BLaER1 (cell line): ENCODE measurements at regions not wholly inside any gene's neighbourhood (a gene's known extent, or its start where the extent isn't known, plus 50 kb on each side); places are given as distances from the start of the nearest gene placed in this dataset.

ENCODE experiments used
- H3K27ac ChIP-seq: shearing (Covaris generic); formaldehyde crosslinking; 2 replicates; pipeline ENCODE4 v1.8.1; 2022
- H3K27me3 ChIP-seq: shearing (Covaris generic); formaldehyde crosslinking; 2 replicates; pipeline ENCODE4 v1.8.1; 2022
- H3K36me3 ChIP-seq: shearing (Covaris generic); formaldehyde crosslinking; 2 replicates; pipeline ENCODE4 v1.8.1; 2022
- H3K4me1 ChIP-seq: shearing (Covaris generic); formaldehyde crosslinking; 2 replicates; pipeline ENCODE4 v1.8.1; 2022
- H3K4me2 ChIP-seq: shearing (Covaris generic); formaldehyde crosslinking; 2 replicates; pipeline ENCODE4 v1.8.1; 2022
- H3K4me3 ChIP-seq: shearing (Covaris generic); formaldehyde crosslinking; 2 replicates; pipeline ENCODE4 v1.8.1; 2022
- H3K9ac ChIP-seq: shearing (Covaris generic); formaldehyde crosslinking; 2 replicates; pipeline ENCODE4 v1.8.1; 2022
- H3K9me3 ChIP-seq: shearing (Covaris generic); formaldehyde crosslinking; 2 replicates; pipeline ENCODE4 v1.8.1; 2022
- H4K20me1 ChIP-seq: shearing (Covaris generic); formaldehyde crosslinking; 2 replicates; pipeline ENCODE4 v1.8.1; 2022
- Cebpa-rat ChIP-seq: shearing (Covaris generic); IDR thresholded peaks from 2 replicates; pipeline ENCODE4 v1.8.1; 2022

GRCh38 chr2:107402330-107402729 is 424.4 kb upstream of the RGPD4 start:
- no peak overlapping the region for H3K4me3 ChIP-seq

DNA sequence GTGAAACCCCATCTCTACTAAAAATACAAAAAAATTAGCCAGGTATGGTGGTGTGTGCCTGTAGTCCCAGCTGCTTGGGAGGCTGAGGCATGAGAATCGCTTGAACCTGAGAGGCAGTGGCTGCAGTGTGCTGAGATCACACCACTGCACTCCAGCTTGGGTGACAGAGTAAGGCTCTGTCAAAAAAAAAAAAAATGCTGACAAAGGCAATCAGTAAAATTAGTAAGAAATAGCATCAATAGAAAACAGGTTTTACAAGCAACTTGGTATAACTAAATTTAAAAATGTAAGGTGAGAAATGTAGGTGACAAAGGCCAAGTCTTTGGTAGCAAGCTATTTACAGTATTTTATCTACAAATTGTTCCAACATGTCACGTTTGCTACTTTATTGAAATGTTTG is 421.4 kb upstream of the RGPD4 start:
- no peaks in the 10 kb centered on the region for H3K9me3 ChIP-seq
- H3K4me1 ChIP-seq: peaks cover 6% of the 10 kb centered on the region
- H4K20me1 ChIP-seq: no peaks in the 10 kb centered on the region
- H3K9ac ChIP-seq: no peak overlapping the region
- H3K27me3 ChIP-seq: no peaks in the 10 kb centered on the region
- H3K36me3 ChIP-seq: no peaks in the 10 kb centered on the region
- no peak overlapping the region for H3K4me3 ChIP-seq
- no peak overlapping the region for H3K4me2 ChIP-seq
- no peak overlapping the region for H3K27ac ChIP-seq
- no peak for TF ChIP-seq Cebpa-rat

More at GRCh38 chr2:107402330-107402729, 424.4 kb upstream of the RGPD4 start:
- H3K9me3 ChIP-seq: no peaks in the 10 kb centered on the region
- peaks cover 6% of the 10 kb centered on the region for H3K4me1 ChIP-seq
- H3K9ac ChIP-seq: no peak overlapping the region
- H3K36me3 ChIP-seq: no peaks in the 10 kb centered on the region
- no peaks in the 10 kb centered on the region for H3K27me3 ChIP-seq
- no peak overlapping the region for H3K27ac ChIP-seq
- 0 out of 2 replicates have a peak overlapping the region, but pooled peaks have one; percentile 15 for H3K4me2 ChIP-seq
- H4K20me1 ChIP-seq: no peaks in the 10 kb centered on the region
- no peak for TF ChIP-seq Cebpa-rat

DNA sequence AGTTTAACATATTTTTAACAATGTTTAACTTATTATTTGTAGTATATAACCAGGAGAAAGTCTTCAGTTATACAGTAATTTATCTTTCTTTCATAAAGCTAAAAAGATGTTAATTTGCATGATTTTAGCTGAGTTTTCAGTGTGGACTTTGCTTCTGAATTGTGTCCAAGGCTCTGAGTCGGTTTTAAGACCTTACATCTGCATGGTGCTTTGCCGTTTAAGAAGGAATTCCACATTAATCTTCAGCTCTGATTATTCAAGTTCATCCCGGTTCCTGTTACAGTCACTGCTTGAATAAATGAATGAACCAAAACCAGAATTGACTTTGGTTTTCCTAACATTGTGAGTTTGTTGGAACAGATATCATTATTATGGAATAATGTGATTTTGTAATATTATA is 419.7 kb upstream of the RGPD4 start:
- TF ChIP-seq Cebpa-rat: no peak
- Histone ChIP-seq H3K9ac (no peak overlapping the region), H3K9me3 (no peaks in the 10 kb centered on the region), H3K36me3 (no peaks in the 10 kb centered on the region), H3K4me2 (no peak overlapping the region), H3K27me3 (no peaks in the 10 kb centered on the region), H4K20me1 (no peaks in the 10 kb centered on the region), H3K4me3 (no peak overlapping the region), H3K27ac (no peak overlapping the region), H3K4me1 (peaks cover 6% of the 10 kb centered on the region)

DNA sequence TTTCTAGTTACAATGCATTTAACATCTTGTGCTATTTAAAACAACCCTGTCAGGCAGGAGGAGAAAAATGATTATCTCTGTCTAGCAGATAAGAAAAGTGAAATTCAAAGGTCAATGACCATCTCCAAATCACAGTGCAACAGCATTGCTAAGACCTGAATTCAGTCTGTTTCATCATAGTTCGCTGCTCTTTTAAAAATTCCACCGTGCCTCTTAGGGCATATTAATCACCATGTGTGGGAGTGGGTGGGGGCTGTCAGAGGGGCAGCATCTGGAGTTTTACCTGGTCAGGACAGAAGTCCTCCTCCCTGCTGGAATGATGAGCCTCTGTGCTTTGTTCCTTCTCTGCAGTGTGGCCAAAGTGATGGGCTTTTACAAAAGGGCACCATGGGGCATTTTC is 418.7 kb upstream of the RGPD4 start:
- Histone ChIP-seq H3K4me1 (no peaks in the 10 kb centered on the region), H3K4me3 (no peak overlapping the region), H3K9me3 (no peaks in the 10 kb centered on the region), H3K4me2 (no peak overlapping the region), H4K20me1 (no peaks in the 10 kb centered on the region), H3K9ac (no peak overlapping the region), H3K27ac (no peak overlapping the region), H3K27me3 (no peaks in the 10 kb centered on the region), H3K36me3 (no peaks in the 10 kb centered on the region)
- TF ChIP-seq Cebpa-rat: no peak

DNA sequence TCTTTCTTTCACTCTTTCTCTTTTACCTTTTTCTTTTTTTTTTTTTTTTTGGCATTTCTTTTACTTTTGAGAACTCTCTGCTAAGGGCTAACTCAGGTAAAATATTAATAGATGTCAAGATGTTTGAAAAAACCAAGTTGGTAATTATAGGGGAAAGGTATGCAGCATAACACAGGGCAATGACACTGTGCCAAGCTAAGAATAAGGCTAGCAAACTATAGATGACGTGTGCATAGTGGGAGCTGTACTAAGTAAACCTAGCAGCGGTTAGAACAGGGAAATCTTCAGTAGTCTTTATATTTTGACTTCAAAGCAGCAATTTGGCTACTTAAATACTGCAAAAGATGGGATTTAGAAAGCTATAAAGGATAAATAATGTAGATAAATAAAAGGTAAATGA is 415.4 kb upstream of the RGPD4 start:
- Histone ChIP-seq H3K9ac (no peak overlapping the region), H4K20me1 (no peaks in the 10 kb centered on the region), H3K27ac (no peak overlapping the region), H3K36me3 (no peaks in the 10 kb centered on the region), H3K4me1 (no peaks in the 10 kb centered on the region), H3K27me3 (no peaks in the 10 kb centered on the region), H3K4me2 (no peak overlapping the region), H3K4me3 (no peak overlapping the region), H3K9me3 (no peaks in the 10 kb centered on the region)
- TF ChIP-seq Cebpa-rat: no peak

DNA sequence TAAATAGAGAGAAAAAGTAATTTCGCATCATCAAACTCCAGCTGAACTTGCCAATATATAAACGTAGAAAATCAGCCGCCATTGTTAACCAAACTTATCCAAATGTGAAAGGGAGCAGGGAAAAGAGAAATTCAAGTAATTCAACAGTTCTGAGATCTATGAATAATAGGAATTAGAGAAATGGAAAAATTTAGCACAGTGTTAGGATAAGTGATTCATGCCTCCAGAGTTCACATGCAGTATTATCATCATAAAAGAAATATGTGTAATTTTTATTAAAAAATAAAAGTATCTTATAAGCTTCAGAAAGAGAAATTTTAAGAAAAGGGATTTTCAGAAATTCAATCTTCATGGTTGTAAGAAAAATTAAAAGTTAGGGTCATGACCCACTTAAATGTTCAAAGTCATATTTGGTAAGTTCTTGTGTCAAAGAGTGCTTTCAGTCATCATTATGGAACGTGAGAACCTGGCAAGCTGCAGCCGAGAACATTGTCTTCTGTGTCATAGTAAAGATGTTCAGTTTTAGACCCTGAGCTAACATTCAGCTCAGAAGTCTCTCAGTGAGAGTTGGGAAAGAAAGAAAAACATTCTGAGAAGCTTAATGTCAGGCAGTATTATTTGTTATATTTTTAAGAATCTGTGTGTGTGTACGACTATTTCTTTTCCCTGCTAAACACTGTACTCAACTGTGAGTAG is 414.3 kb upstream of the RGPD4 start:
- Histone ChIP-seq H3K4me1 (no peaks in the 10 kb centered on the region), H4K20me1 (no peaks in the 10 kb centered on the region), H3K9me3 (no peaks in the 10 kb centered on the region), H3K9ac (no peak overlapping the region), H3K4me2 (no peak overlapping the region), H3K4me3 (no peak overlapping the region), H3K27ac (no peak overlapping the region), H3K36me3 (no peaks in the 10 kb centered on the region), H3K27me3 (no peaks in the 10 kb centered on the region)
- no peak for TF ChIP-seq Cebpa-rat

DNA sequence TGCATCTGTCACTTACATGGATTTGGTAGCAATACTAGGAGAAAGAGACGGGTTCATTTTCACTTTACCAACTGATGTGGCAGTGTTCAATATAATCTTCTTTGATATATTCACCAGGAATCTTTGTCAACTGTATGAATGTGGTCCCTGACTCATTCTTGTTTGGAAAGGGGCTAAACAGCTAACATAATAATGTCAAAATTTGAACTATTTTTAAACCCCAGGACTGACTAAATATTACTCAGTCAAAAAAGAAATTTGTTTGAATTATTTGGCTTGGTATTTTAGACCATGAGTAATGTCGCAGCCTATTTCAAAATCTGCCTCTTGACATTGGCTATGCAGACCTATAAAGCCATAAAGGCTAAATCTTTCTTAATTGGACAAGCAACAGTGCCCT is 413.7 kb upstream of the RGPD4 start:
- Histone ChIP-seq H3K4me1 (no peaks in the 10 kb centered on the region), H3K9ac (no peak overlapping the region), H3K36me3 (no peaks in the 10 kb centered on the region), H4K20me1 (no peaks in the 10 kb centered on the region), H3K4me3 (no peak overlapping the region), H3K4me2 (no peak overlapping the region), H3K9me3 (no peaks in the 10 kb centered on the region), H3K27ac (no peak overlapping the region), H3K27me3 (no peaks in the 10 kb centered on the region)
- TF ChIP-seq Cebpa-rat: no peak

- H3K27ac ChIP-seq: no peak overlapping the region
- H3K9me3 ChIP-seq: no peaks in the 10 kb centered on the region
- no peak overlapping the region for H3K9ac ChIP-seq
- no peaks in the 10 kb centered on the region for H3K27me3 ChIP-seq
- no peaks in the 10 kb centered on the region for H3K4me1 ChIP-seq
- no peaks in the 10 kb centered on the region for H4K20me1 ChIP-seq
- no peak for TF ChIP-seq Cebpa-rat
- no peaks in the 10 kb centered on the region for H3K36me3 ChIP-seq
- H3K4me3 ChIP-seq: no peak overlapping the region
- no peak overlapping the region for H3K4me2 ChIP-seq
These were observed 412.3 kb upstream of the RGPD4 start for GRCh38 chr2:107414376-107414775.

GRCh38 chr2:107418708-107419107 is 408.0 kb upstream of the RGPD4 start:
- Histone ChIP-seq H3K27ac (no peak overlapping the region), H3K4me1 (no peaks in the 10 kb centered on the region), H3K4me2 (no peak overlapping the region), H3K9me3 (no peaks in the 10 kb centered on the region), H3K36me3 (no peaks in the 10 kb centered on the region), H3K4me3 (no peak overlapping the region), H4K20me1 (no peaks in the 10 kb centered on the region), H3K9ac (no peak overlapping the region), H3K27me3 (no peaks in the 10 kb centered on the region)
- no peak for TF ChIP-seq Cebpa-rat

- H3K4me2 ChIP-seq: no peak overlapping the region
These were observed 407.5 kb upstream of the RGPD4 start for GRCh38 chr2:107419191-107419590.

DNA sequence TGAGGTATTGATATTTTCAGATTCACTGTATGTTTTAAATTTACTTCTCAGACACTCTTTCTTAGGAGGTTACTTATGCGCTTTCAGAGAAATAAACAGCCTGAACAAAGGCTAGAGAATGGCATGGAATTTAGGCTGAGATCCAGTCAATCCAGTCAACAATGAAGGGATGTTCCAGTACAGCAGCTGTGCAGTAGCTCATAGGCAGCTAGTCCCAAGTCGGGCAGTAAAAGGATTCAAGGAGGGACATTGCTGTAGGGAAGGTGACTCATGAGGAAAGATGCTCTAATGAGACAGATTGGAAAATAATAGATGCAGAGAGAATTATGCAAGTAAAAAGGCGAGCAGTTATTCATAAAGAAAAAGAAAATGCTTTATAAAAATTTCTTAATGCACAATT is 397.9 kb upstream of the RGPD4 start:
- Histone ChIP-seq H3K4me1 (no peaks in the 10 kb centered on the region), H4K20me1 (no peaks in the 10 kb centered on the region), H3K4me3 (no peak overlapping the region), H3K36me3 (no peaks in the 10 kb centered on the region), H3K9ac (no peak overlapping the region), H3K4me2 (no peak overlapping the region), H3K9me3 (no peaks in the 10 kb centered on the region), H3K27me3 (no peaks in the 10 kb centered on the region), H3K27ac (no peak overlapping the region)
- TF ChIP-seq Cebpa-rat: no peak

More at GRCh38 chr2:107419191-107419590, 407.5 kb upstream of the RGPD4 start:
- Histone ChIP-seq H3K36me3 (no peaks in the 10 kb centered on the region), H3K4me1 (no peaks in the 10 kb centered on the region), H3K27ac (no peak overlapping the region), H3K27me3 (no peaks in the 10 kb centered on the region), H3K9ac (no peak overlapping the region), H3K4me3 (no peak overlapping the region), H3K9me3 (no peaks in the 10 kb centered on the region), H4K20me1 (no peaks in the 10 kb centered on the region)
- TF ChIP-seq Cebpa-rat: no peak
